Umbilical cord (tissue), 1 donor: ENCODE measurements at regions not wholly inside any gene's neighbourhood (a gene's known extent, or its start where the extent isn't known, plus 50 kb on each side); places are given as distances from the start of the nearest gene placed in this dataset.

Source experiments
- DNase-seq: peaks from one replicate; pipeline ENCODE4 v3.0.0-alpha.2; 2015; ENCODE audit warnings: low spot score

GRCh38 chr11:127738771-127739286 lies 738.3 kb upstream of the KIRREL3 start:
- no peak for DNase-seq

DNA sequence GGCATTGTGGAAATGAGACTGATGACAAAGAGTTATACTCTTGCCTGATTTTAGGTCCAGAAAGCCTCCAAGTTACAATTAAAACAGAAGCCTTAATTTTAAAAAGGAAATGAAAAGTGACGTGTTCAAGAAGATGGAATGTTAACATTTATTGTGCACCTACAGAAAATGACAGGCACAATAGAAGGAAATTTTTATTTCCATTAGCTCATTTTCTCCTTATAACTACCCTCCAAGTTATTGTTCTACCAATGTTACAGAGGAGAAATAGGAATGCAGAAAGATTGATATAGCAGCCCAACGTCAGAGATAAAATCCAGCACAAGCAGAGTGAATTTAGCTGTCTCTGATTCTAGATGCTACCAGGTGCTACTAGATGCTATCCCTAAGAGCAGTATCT lies 736.9 kb upstream of the KIRREL3 start:
- peak; percentile 1 for DNase-seq

DNA sequence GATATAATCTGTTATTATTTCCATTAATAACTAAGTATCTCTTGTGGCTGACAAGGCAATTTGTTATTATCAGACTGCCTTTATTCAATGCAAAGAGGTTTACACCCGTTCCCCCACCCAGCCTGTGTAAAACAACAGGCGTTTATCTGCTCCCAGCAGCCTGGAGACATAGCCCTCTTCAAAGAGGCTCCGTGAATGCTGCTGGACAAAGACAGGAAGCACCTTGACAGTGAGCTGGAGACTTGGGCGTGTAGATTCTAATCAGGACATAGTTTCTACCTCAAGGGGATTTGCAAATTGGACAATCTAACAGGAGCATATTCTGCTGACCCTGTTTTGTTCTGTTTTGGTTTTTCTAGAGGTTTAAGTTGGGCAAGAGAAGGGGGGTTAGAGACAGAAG lies 733.0 kb upstream of the KIRREL3 start:
- DNase-seq, result peak; percentile 9

DNA sequence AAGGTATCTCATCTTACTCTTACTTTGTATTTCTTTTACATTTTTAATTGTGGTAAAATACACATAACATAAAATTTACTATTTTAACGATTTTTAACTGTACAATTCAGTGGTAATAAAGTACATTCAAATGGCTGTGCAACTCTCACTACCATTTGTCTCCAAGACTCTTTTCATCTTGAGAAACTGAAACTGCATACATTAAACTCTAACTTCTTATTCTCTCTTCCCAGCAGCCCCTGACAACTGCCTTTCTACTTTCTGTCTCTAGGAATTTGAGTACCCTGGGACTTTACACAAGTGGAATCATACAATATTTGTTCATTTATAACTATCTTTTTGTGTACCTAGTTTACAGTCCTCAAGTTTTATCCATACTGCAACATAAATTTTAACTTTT lies 725.8 kb upstream of the KIRREL3 start:
- DNase-seq, result no peak

DNA sequence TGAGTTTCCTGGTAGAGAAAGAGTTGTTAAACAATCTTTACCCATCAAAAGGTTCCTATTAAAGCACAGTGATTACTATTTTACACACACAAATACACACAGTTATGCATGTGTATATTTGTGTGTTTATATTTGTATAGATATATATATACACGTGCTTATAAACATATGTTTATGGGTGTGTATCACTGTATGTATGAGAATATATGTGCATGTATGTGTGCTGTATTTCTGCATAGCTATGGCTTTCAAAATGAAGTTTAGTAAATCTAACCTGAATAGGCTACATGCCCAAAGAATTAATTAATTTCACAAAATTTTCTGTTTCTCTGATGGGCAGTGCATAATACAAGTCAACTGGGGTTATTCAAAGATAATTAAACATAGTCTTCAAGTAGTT lies 723.1 kb upstream of the KIRREL3 start:
- no peak for DNase-seq

- no peak for DNase-seq
These were observed 712.7 kb upstream of the KIRREL3 start for GRCh38 chr11:127713226-127713625.

DNA sequence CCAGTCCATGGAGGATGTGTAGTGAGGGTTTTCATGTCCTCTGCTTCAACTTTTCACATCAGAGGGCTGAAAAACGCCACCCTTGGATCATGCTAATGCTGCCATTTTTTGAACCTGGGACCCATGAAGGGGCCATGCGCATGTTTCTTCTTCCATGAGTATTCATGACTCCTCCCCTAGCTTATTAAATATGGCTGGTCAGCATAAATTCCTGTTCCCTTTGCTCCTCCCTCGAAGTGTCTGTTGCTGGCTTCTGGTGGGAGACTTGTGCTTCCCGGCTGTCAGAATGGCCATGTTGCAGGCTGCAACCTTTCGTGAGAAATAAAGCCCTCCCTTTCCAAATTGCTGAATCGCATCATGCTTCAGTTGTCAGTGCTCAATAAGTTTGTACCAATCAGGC lies 711.2 kb upstream of the KIRREL3 start:
- no peak for DNase-seq

- no peak for DNase-seq
These were observed 710.3 kb upstream of the KIRREL3 start for GRCh38 chr11:127710831-127711230.

GRCh38 chr11:127709960-127710359 lies 709.4 kb upstream of the KIRREL3 start:
- DNase-seq, result peak; percentile 13

DNA sequence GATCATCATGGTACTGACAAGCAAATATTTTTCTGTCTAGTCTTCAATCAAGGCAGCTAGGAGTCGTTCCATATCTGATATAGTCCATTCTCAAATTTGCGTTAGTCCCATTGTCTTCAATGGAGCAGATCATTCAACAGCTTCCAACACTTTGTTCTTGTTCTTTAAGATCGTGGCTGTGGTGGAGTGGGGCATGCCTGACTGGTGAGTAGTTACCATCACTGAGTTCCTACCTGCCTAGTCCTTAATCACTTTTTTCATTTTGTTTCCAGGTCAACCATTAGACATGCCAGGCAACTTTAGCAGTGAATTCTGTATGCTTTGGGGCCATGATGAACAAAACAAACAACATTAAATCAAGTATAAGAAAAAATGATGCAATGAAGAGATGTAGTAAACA lies 693.1 kb upstream of the KIRREL3 start:
- DNase-seq, result no peak

GRCh38 chr11:127683321-127683720 lies 682.8 kb upstream of the KIRREL3 start:
- DNase-seq, result no peak

GRCh38 chr11:127679816-127680545 lies 679.4 kb upstream of the KIRREL3 start:
- DNase-seq, result no peak

- no peak for DNase-seq
These were observed 678.1 kb upstream of the KIRREL3 start for GRCh38 chr11:127678631-127679030.

DNA sequence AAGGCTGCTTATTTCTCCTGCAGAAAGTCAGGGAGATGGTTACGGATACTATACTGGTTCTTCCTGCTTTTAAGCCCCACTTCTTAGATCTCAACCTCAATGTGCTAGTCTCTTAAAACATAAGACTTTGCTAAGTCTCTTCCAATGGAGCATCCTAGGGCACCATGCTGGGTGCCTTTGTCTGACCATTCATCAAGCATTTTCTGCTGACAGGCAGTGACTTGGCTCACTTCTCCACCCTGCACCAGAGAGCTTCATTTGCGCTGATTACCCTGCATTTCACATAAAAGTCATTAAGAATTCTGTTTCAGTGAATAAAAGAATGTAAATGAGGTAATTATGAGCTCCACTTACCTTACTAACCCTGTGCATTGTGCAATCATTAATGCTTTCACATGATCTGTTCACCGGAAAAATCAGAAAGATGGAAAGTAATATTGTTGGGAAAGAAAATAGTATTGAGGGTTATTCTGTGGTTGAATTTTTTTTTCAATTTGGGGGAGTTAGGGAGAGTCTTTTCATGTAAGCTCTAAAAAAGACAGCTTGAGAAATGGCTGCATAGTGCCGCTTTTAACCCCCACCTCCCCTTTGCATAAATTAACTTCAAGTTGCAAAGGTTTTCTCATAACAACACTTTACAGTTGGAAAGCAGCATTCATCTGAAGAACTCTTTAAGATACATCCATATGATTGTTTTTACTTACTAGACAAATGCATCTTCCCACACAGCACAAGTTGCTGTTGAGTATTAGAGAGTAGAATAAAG lies 677.3 kb upstream of the KIRREL3 start:
- no peak for DNase-seq

- DNase-seq, result peak; percentile 69
These were observed 675.0 kb upstream of the KIRREL3 start for GRCh38 chr11:127675581-127675980.

DNA sequence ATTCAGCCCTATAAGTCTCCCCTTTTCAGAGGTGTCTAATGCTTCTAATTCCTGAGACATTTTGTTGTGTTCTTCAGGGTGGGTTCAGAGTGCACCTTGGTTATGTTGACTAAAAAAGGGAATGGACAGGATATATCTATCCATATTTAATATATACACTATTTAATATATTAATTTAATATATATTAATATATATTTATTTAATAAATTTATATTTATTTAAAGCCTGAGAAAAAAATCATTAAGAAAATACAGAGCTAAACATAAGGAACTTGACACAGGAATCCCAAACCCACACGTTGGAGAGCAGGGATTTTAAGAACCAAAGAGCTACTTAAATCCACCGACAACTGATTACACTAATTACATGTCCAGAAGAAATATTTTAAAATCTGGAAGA lies 674.2 kb upstream of the KIRREL3 start:
- DNase-seq, result no peak

- no peak for DNase-seq
These were observed 670.0 kb upstream of the KIRREL3 start for GRCh38 chr11:127670374-127671119.

DNA sequence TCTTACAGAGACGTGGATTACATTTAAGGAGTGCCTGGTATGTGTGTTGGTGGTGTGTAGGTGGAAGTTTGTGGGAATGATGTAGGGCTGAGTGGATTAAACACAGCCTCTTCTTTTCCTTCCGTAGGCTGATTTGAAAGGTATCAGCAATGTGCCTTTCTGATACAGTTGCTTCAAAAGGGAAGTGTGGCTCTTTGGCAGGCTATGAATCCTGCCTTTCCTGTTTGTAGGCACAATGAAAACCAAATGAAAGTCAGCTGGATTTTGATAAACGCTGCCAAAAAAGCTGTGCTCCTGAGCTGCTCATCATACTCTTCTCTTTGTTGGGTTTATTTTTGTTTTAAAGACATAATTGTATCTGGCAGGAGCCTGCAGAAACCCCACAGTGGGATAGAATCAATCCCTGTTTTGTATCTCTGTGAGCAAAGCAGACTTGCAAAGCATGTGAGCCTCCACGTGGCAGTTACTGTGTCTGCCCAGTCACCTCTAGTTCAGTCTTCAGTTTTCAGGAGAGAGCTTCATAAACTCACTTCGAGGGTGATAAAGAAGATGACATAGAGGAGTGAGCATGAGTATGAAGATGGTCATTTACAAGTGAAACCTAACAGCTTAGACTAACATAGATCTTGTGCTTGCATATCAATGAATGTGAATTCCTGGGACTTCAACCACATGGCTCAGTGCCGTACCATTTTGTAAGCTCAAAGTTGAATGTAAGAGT lies 655.7 kb upstream of the KIRREL3 start:
- DNase-seq, result peak; percentile 23

GRCh38 chr11:127653076-127653475 lies 652.5 kb upstream of the KIRREL3 start:
- DNase-seq, result no peak

GRCh38 chr11:127651888-127652221 lies 651.3 kb upstream of the KIRREL3 start:
- DNase-seq, result no peak

DNA sequence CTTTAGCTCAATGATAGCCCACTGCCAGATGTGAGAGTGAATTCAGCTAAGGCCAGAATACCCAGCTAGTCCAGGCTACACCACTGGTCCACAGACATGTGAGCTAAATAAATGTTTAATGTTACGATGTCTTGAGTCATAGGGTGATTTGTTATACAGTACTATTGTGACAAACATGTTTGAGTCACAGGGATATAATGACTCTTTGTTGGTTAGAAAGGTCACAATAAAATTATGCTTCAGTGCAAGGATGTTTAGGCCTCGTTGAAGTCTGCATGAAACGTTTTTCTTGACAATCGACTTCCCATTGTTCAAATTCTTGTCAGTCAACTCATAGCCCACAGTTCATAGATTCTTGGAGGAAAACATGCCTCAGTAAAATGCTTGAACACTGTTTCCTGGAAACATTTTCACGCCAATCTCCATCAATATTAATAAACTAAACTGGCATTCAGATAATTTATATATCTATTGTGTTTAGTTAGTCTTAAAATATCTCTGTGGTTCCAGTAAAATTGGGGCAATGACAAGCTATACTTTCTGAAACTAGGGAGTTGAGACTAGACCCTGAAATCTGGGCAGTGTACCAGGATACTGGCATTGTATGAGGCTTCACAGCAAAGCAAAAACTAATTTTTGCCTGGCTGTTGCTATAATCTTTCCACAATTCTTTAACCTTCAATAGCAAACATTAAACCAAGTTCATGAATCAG lies 650.8 kb upstream of the KIRREL3 start:
- no peak for DNase-seq
